ENCODE measurements at regions not wholly inside any gene's neighbourhood (a gene's known extent, or its start where the extent isn't known, plus 50 kb on each side); places are given as distances from the start of the nearest gene placed in this dataset.

GRCh38 chr11:81278991-81279390 is 1454.7 kb downstream of the FAM181B start:
- Histone ChIP-seq H3K56ac (replicated peaks; ENCODE audit: insufficient read length, low read depth, low read length) (no peak overlapping the region), H3K4me1 (replicated peaks in 1 of 4; ENCODE audit: control insufficient read depth in 3 of 4, insufficient read depth in 4 of 4, low read length in 3 of 4) (no peaks in the 10 kb centered on the region), H3K9me3 (ENCODE audit: insufficient read depth in 2 of 2, low read depth in 1 of 2, low read length in 1 of 2) (no peaks in the 10 kb centered on the region; a peak in 2 of 4 replicates), H3K27me3 (replicated peaks in 1 of 4; ENCODE audit: control insufficient read depth in 3 of 4, extremely low read depth in 1 of 4, insufficient read depth in 3 of 4, low read length in 3 of 4) (no peaks in the 10 kb centered on the region), H3K79me2 (ENCODE audit: control insufficient read depth in 1 of 2, insufficient read depth in 2 of 2, low read length in 2 of 2) (no peaks in the 10 kb centered on the region), H4K5ac (ENCODE audit: insufficient read length, low read depth, low read length) (no peak overlapping the region), H2BK5ac (ENCODE audit: low read depth, low read length) (no peak overlapping the region), H3K23me2 (ENCODE audit: low read depth, low read length) (no peaks in the 10 kb centered on the region), H3K79me1 (ENCODE audit: low read depth, low read length) (no peaks in the 10 kb centered on the region), H3K18ac (ENCODE audit: extremely low read depth, low read length) (no peak overlapping the region), H3K27ac (ENCODE audit: low read depth, low read length) (no peak overlapping the region), H3K14ac (ENCODE audit: insufficient read length) (no peak overlapping the region), H3K36me3 (ENCODE audit: control insufficient read depth in 2 of 4, insufficient read depth in 4 of 4, low read length in 3 of 4) (no peaks in the 10 kb centered on the region), H2AK5ac (ENCODE audit: low read depth, low read length) (no peak overlapping the region), H3K4ac (replicated peaks; ENCODE audit: insufficient read length, low read depth, low read length) (no peak overlapping the region), H4K20me1 (replicated peaks in 1 of 2; ENCODE audit: control insufficient read depth in 1 of 2, insufficient read depth in 2 of 2, low read length in 2 of 2) (no peaks in the 10 kb centered on the region), H3K23ac (ENCODE audit: insufficient read length) (no peak overlapping the region), H2BK12ac (ENCODE audit: low read depth, low read length) (no peak overlapping the region), H2BK15ac (ENCODE audit: low read length) (no peak overlapping the region), H2BK20ac (ENCODE audit: low read length) (no peak overlapping the region), H4K91ac (replicated peaks; ENCODE audit: insufficient read length, low read length) (no peak overlapping the region), H2AFZ (ENCODE audit: low read length) (no peak overlapping the region), H2BK120ac (replicated peaks; ENCODE audit: low read depth, low read length) (no peak overlapping the region), H4K8ac (ENCODE audit: extremely low read depth, insufficient read depth, low read length) (no peak overlapping the region), H3K4me3 (ENCODE audit: extremely low read depth in 1 of 4, insufficient read depth in 2 of 4, low read depth in 3 of 4, low read length in 4 of 4) (no peak overlapping the region), H3K9ac (replicated peaks in 1 of 4; ENCODE audit: extremely low read depth in 1 of 4, low read depth in 3 of 4, low read length in 3 of 4) (no peak overlapping the region), H3K4me2 (ENCODE audit: insufficient read depth in 1 of 2, low read depth in 2 of 2, low read length in 2 of 2) (no peak overlapping the region)
- POLR2A ChIA-PET (ENCODE audit: partially characterized antibody), result no interaction called here
- FAIRE-seq (no peak), DNase-seq (ENCODE audit: low read depth in 1 of 2, low spot score in 2 of 2) (no peak)
- 90% methylated on average over 5 of the region's 5 CpGs; no CpG with 5 or more reads in 1 of the 2 experiments for WGBS, 2 experiments (ENCODE audit: extremely low coverage in 1 of 2, insufficient coverage in 1 of 2, insufficient read length in 1 of 2, insufficient replicate concordance in 2 of 2, low coverage in 1 of 2, low lambda C conversion rate in 2 of 2, missing lambda C conversion rate in 1 of 2)
- CTCF ChIA-PET (ENCODE audit: partially characterized antibody), result no interaction called here
- no peak for TF ChIP-seq EZH2 (IDR thresholded peaks at IDR 0.05; ENCODE audit: low read depth, low read length, severe bottlenecking)
- TF ChIP-seq POLR2A (IDR thresholded peaks at IDR 0.05; ENCODE audit: control extremely low read depth in 1 of 2, low read depth in 2 of 2, low read length in 2 of 2), result no peak
- TF ChIP-seq CBX5 (IDR thresholded peaks at IDR 0.05; ENCODE audit: low read depth, low read length), result no peak
- no peak for TF ChIP-seq EGR1 (IDR thresholded peaks at IDR 0.05; ENCODE audit: borderline replicate concordance, low read depth, low read length)
- TF ChIP-seq RBBP5 (IDR thresholded peaks at IDR 0.05; ENCODE audit: borderline replicate concordance, low read depth, low read length), result no peak
- TF ChIP-seq TAF7 (optimal IDR thresholded peaks at IDR 0.05; ENCODE audit: borderline replicate concordance, low read depth, low read length), result no peak
- no peak for TF ChIP-seq POU5F1 (IDR thresholded peaks at IDR 0.05; ENCODE audit: low read depth, low read length)
- TF ChIP-seq SAP30 (IDR thresholded peaks at IDR 0.05; ENCODE audit: insufficient read depth, insufficient replicate concordance, low read length), result no peak
- TF ChIP-seq SP4 (IDR thresholded peaks at IDR 0.05; ENCODE audit: low read length), result no peak
- no peak for TF ChIP-seq SP2 (IDR thresholded peaks at IDR 0.05; ENCODE audit: low read length)
- TF ChIP-seq KDM4A (IDR thresholded peaks at IDR 0.05; ENCODE audit: low read depth, low read length, severe bottlenecking), result no peak
- no peak for TF ChIP-seq CHD1 (IDR thresholded peaks at IDR 0.05; ENCODE audit: low read depth, low read length)
- no peak for TF ChIP-seq TAF1 (IDR thresholded peaks at IDR 0.05; ENCODE audit: low read depth, low read length)
- no peak for TF ChIP-seq TCF12 (IDR thresholded peaks at IDR 0.05; ENCODE audit: low read depth, low read length)
- no peak for TF ChIP-seq BCL11A (IDR thresholded peaks at IDR 0.05; ENCODE audit: low read depth in 2 of 2, low read length in 2 of 2)
- no peak for TF ChIP-seq MAFK (IDR thresholded peaks at IDR 0.05; ENCODE audit: low read depth, low read length)
- TF ChIP-seq SIN3A (conservative IDR thresholded peaks at IDR 0.05 in 1 of 2, IDR thresholded peaks at IDR 0.05 in 1 of 2; ENCODE audit: low read depth in 1 of 2, low read length in 2 of 2), result no peak

Measured in H1 (cell line).